Erythroblast (primary cell): ENCODE measurements at regions not wholly inside any gene's neighbourhood (a gene's known extent, or its start where the extent isn't known, plus 50 kb on each side); places are given as distances from the start of the nearest gene placed in this dataset.
"Not testable (repeated sequence)": the region's sequence is repeated elsewhere in the genome, so short reads cannot be mapped to it uniquely, and the experiment has no call there.

Experiments
- DNase-seq, 2 experiments: peaks; one replicate each; lab custom pipeline; 2025; lab: John Stamatoyannopoulos, UW
- GATA1 ChIP-seq: IDR thresholded peaks from 2 replicates; pipeline ENCODE4 v1.6.1; 2011; ENCODE audit warnings: low read depth, mild to moderate bottlenecking, control low read depth, low read length, moderate library complexity
- POLR2A ChIP-seq: IDR thresholded peaks from 2 replicates; pipeline ENCODE4 v1.6.1; 2011; ENCODE audit warnings: mild to moderate bottlenecking, low read length

DNA sequence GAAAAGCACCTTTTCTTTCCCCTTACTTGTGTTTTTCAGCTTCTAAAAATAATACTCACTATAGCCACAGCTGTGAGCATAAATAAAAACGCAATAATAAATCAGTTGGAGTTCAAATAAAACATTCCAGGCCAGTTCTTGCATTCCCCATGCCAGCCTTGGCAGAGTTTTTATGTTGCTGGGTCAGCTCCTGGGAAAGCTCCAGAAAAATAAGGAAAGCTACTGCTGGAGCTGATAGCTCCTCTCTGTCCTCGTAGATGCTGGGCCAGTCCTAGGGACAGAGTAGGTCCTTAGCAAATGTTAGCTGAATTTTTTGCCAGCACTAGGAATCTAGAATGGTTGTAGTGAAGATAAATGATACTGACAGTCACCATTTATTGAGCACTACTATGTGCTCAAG is 389.0 kb upstream of the SYNCRIP start:
- DNase-seq, result no peak
- TF ChIP-seq POLR2A (no peak), GATA1 (no peak)

DNA sequence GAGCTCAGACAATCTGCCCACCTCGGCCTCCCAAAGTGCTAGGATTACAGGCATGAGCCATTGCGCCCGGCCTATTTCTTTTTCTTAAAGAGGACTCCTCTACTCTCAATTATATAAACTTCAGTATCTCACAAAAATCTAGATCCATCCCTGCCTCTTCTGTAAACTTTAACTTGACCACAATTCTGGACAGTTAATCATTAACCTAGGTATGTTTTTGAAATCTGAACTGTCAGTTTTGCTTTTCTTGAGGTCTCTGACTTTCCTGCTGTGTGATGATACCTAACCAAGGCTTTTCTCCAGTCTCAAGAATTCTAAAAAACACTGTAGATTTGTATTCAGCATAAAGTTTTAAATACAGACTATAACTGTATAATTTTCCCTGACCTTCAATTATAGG is 388.2 kb upstream of the SYNCRIP start:
- DNase-seq, result no peak

GRCh38 chr6:86028776-86029175 is 386.1 kb upstream of the SYNCRIP start:
- no peak for DNase-seq
- TF ChIP-seq POLR2A, result no peak
- no peak for TF ChIP-seq GATA1

More for the DNA sequence above, 388.2 kb upstream of the SYNCRIP start:
- TF ChIP-seq GATA1, result no peak
- TF ChIP-seq POLR2A, result no peak

DNA sequence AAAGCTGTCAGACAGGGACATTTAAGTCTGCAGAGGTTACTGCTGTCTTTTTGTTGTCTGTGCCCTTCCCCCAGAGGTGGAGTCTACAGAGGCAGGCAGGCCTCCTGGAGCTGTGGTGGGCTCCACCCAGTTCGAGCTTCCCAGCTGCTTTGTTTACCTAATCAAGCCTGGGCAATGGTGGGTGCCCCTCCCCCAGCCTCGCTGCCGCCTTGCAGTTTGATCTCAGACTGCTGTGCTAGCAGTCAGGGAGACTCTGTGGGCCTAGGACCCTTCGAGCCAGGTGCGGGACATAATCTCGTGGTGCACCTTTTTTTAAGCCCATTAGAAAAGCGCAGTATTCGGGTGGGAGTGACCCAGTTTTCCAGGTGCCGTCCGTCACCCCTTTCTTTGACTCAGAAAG is 384.2 kb upstream of the SYNCRIP start:
- DNase-seq, result not testable (repeated sequence)

DNA sequence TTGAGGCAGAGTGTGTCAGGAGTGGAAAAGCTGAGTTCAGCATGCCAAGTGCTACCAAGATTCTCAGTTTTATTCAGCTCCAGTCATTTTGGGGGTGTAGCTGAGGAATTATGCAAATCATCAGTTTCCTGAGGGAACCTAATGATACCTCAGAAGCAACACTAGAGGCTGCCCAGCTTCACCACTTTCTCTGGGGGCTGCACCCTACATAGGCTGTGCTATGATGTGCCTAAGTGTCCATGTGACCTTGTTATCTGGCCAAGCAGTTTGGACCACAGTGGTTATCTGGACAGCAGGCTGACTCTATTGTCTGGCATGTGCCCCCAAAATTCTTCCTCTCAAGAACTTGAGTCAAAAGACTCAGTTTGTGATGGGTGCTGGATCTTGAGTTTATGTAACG is 374.6 kb upstream of the SYNCRIP start:
- TF ChIP-seq GATA1, result no peak
- TF ChIP-seq POLR2A, result no peak
- peak in 1 of 2 experiments; percentile 23 for DNase-seq

- no peak for TF ChIP-seq GATA1
Observed at GRCh38 chr6:86016567-86016966, 373.9 kb upstream of the SYNCRIP start.

GRCh38 chr6:86016077-86016476 is 373.4 kb upstream of the SYNCRIP start:
- no peak for DNase-seq
- no peak for TF ChIP-seq POLR2A
- TF ChIP-seq GATA1, result no peak

More at GRCh38 chr6:86016567-86016966, 373.9 kb upstream of the SYNCRIP start:
- DNase-seq, result no peak

- not testable (repeated sequence) for DNase-seq
Observed at GRCh38 chr6:86012991-86013390, 370.3 kb upstream of the SYNCRIP start.

- DNase-seq, result no peak
- TF ChIP-seq GATA1, result no peak
- TF ChIP-seq POLR2A, result no peak
Observed at GRCh38 chr6:86010915-86011786, 368.5 kb upstream of the SYNCRIP start.

GRCh38 chr6:85997206-85997605 is 354.5 kb upstream of the SYNCRIP start:
- DNase-seq, result no peak

GRCh38 chr6:85996034-85996375 is 353.3 kb upstream of the SYNCRIP start:
- TF ChIP-seq GATA1 (no peak), POLR2A (no peak)
- DNase-seq, result no peak

More at GRCh38 chr6:85997206-85997605, 354.5 kb upstream of the SYNCRIP start:
- TF ChIP-seq POLR2A (no peak), GATA1 (no peak)

DNA sequence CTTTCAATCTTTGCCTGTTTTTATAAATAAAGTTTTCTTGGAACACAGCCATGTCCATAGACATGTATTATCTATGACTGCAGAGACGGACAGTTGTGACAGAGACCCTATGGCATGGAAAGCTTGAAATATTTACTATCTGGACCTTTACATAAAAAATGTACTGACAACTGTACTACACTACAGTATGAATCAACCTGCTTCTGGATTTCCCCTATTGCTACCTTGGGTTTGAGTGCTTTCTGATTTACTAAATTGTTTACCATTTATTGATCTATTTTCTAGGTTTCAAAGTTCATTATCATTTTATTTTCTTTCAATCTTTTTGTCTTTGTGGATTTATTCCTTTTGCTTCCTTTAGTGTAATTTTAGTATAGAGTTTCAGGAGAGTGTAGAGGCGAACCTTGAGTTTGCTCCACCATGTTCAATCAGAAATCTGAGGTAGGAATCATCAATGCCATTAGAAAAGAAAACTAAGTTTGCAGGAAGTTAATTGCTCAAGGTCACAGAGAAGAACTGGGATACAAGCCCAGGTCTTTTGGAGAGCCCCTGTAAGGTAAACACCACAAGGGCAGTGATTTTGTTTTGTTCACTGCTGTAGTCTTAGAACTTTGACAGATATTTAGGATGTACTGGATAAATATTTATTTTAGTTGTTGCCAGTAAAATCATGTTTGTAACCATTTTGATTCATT is 352.8 kb upstream of the SYNCRIP start:
- no peak for DNase-seq
- no peak for TF ChIP-seq POLR2A
- no peak for TF ChIP-seq GATA1

- TF ChIP-seq GATA1, result no peak
- no peak for TF ChIP-seq POLR2A
- DNase-seq, result no peak
Observed at GRCh38 chr6:85986681-85987080, 344.0 kb upstream of the SYNCRIP start.

DNA sequence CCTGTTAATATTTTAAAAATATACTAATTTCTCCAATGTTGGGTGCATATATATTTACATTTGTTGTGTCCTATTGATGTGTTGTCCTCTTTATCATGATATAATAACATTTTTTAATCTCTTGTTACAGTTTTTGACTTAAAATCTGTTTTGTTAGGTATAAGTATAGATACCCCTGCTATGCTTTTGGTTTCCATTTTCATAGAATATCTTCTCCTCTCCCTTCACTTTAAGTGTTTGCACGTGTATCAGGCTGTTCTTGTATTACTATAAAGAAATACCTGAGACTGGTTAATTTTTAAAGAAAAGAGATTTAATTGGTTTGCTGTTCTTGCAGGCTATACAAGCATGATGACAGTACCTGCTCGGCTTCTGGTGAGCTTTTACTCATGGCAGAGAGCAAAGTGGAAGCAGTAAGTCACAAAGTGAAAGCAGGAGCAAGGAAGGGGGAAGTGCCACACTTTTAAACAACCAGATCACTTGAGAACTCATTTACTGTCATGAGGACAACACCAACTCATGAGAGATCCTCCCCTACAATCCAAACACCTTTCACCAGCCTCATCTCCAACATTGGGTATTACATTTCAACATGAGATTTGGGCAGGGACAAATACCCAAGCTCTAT is 340.5 kb upstream of the SYNCRIP start:
- no peak for TF ChIP-seq GATA1
- TF ChIP-seq POLR2A, result no peak
- DNase-seq, result no peak

- DNase-seq, result no peak
- TF ChIP-seq GATA1 (no peak), POLR2A (no peak)
Observed at GRCh38 chr6:85977661-85978060, 335.0 kb upstream of the SYNCRIP start.

GRCh38 chr6:85975957-85976356 is 333.3 kb upstream of the SYNCRIP start:
- TF ChIP-seq POLR2A, result no peak
- TF ChIP-seq GATA1, result no peak
- DNase-seq, result no peak
